Right atrium auricular region (tissue), 2 donors: ENCODE measurements at regions not wholly inside any gene's neighbourhood (a gene's known extent, or its start where the extent isn't known, plus 50 kb on each side); places are given as distances from the start of the nearest gene placed in this dataset.

Source experiments
- DNase-seq: peaks from one replicate; pipeline ENCODE4 v3.0.0-alpha.2; 2019; ENCODE audit warnings: low spot score
- H3K27ac ChIP-seq, 2 donors: fragments of 200-600 bp; sonication (generic); 1 replicate in 1 of 2; 2 replicates in 1 of 2; pipeline ENCODE4 v1.5.1; 2016 to 2019
- H3K27me3 ChIP-seq, 2 donors: fragments of 200-600 bp; sonication (generic); one replicate each; pipeline versions ENCODE4 v1.5.1 to v1.6.0; 2017 to 2019
- H3K36me3 ChIP-seq: fragments of 200-600 bp; sonication (generic); one replicate; pipeline ENCODE4 v1.5.1; 2016
- H3K4me1 ChIP-seq, 2 donors: fragments of 200-600 bp; sonication (generic); one replicate each; pipeline versions ENCODE4 v1.5.1 to v1.6.0; 2017 to 2019
- H3K4me3 ChIP-seq, 2 donors: fragments of 200-600 bp; sonication (generic); 1 replicate in 1 of 2; 2 replicates in 1 of 2; pipeline ENCODE4 v1.5.1; 2017 to 2019; ENCODE audit warnings: mild to moderate bottlenecking in 1 of 2, moderate library complexity in 1 of 2
- H3K9me3 ChIP-seq, 2 donors: fragments of 200-600 bp; sonication (generic); one replicate each; pipeline ENCODE4 v1.5.1; 2019
- CTCF ChIP-seq, 2 donors: fragments of 200-600 bp; sonication (generic); IDR thresholded peaks; one replicate each; pipeline ENCODE4 v1.5.1; 2019; ENCODE audit warnings: antibody characterized with exemption in 2 of 2

GRCh38 chr4:179307297-179308136, 1865.3 kb upstream of the AGA start:
- peaks cover 0 to 30% of the 10 kb centered on the region in 2 donors for H3K9me3 ChIP-seq
- no peaks in the 10 kb centered on the region for H3K4me1 ChIP-seq
- TF ChIP-seq CTCF (IDR thresholded peaks at IDR 0.05): peak in 1 of 2 donors; percentile 41
- H3K4me3 ChIP-seq: no peak overlapping the region
- no peak for DNase-seq
- no peak overlapping the region for H3K27ac ChIP-seq
- no peaks in the 10 kb centered on the region for H3K27me3 ChIP-seq
- no peaks in the 10 kb centered on the region for H3K36me3 ChIP-seq

- Histone ChIP-seq H3K27ac (no peak overlapping the region), H3K27me3 (no peaks in the 10 kb centered on the region), H3K9me3 (peaks cover 0 to 20% of the 10 kb centered on the region in 2 donors), H3K4me1 (no peaks in the 10 kb centered on the region), H3K36me3 (no peaks in the 10 kb centered on the region), H3K4me3 (no peak overlapping the region)
- no peak for DNase-seq
- no peak for TF ChIP-seq CTCF (IDR thresholded peaks at IDR 0.05)
These were observed 1871.6 kb upstream of the AGA start for GRCh38 chr4:179313823-179314222.

GRCh38 chr4:179325181-179325580, 1882.9 kb upstream of the AGA start:
- no peak overlapping the region for H3K27ac ChIP-seq
- H3K36me3 ChIP-seq: no peaks in the 10 kb centered on the region
- no peak for DNase-seq
- H3K9me3 ChIP-seq: no peaks in the 10 kb centered on the region
- no peak for TF ChIP-seq CTCF (IDR thresholded peaks at IDR 0.05)
- no peaks in the 10 kb centered on the region for H3K4me1 ChIP-seq
- H3K4me3 ChIP-seq: no peak overlapping the region
- no peaks in the 10 kb centered on the region for H3K27me3 ChIP-seq

GRCh38 chr4:179328627-179329026, 1886.4 kb upstream of the AGA start:
- H3K9me3 ChIP-seq: no peaks in the 10 kb centered on the region
- H3K4me3 ChIP-seq: no peak overlapping the region
- H3K27me3 ChIP-seq: no peaks in the 10 kb centered on the region
- no peak for DNase-seq
- no peak for TF ChIP-seq CTCF (IDR thresholded peaks at IDR 0.05)
- H3K4me1 ChIP-seq: no peaks in the 10 kb centered on the region
- no peaks in the 10 kb centered on the region for H3K36me3 ChIP-seq
- no peak overlapping the region for H3K27ac ChIP-seq

- no peak for DNase-seq
- TF ChIP-seq CTCF (IDR thresholded peaks at IDR 0.05): no peak
- Histone ChIP-seq H3K27ac (no peak overlapping the region), H3K36me3 (no peaks in the 10 kb centered on the region), H3K27me3 (no peaks in the 10 kb centered on the region), H3K4me3 (no peak overlapping the region), H3K4me1 (no peaks in the 10 kb centered on the region), H3K9me3 (no peaks in the 10 kb centered on the region)
These were observed 1889.1 kb upstream of the AGA start for GRCh38 chr4:179331362-179331761.

- no peak for TF ChIP-seq CTCF (IDR thresholded peaks at IDR 0.05)
- Histone ChIP-seq H3K4me3 (no peak overlapping the region), H3K36me3 (no peaks in the 10 kb centered on the region), H3K27me3 (no peaks in the 10 kb centered on the region), H3K4me1 (no peaks in the 10 kb centered on the region), H3K9me3 (no peaks in the 10 kb centered on the region), H3K27ac (no peak overlapping the region)
- no peak for DNase-seq
These were observed 1902.6 kb upstream of the AGA start for GRCh38 chr4:179344861-179345260.
